HepG2 (cell line): ENCODE measurements at regions not wholly inside any gene's neighbourhood (a gene's known extent, or its start where the extent isn't known, plus 50 kb on each side); places are given as distances from the start of the nearest gene placed in this dataset.

Experiments used
- CEBPG ChIP-seq: IDR thresholded peaks from 2 replicates; pipeline ENCODE4 v1.6.1; 2016
- HNF4A ChIP-seq: sonication (generic); formaldehyde crosslinking; IDR thresholded peaks from 2 replicates; pipeline ENCODE4 v1.4.0; 2020; ENCODE audit warnings: missing genetic modification reagents
- PITX1 ChIP-seq: sonication (generic); formaldehyde crosslinking; IDR thresholded peaks from 2 replicates; pipeline ENCODE4 v1.5.1; 2020; ENCODE audit warnings: mild to moderate bottlenecking, missing genetic modification reagents
- REPIN1 ChIP-seq: sonication (generic); formaldehyde crosslinking; IDR thresholded peaks from 2 replicates; pipeline ENCODE4 v1.8.0; 2022; ENCODE audit warnings: missing genetic modification reagents, low read depth, mild to moderate bottlenecking, borderline replicate concordance
- TBX2 ChIP-seq: sonication (generic); formaldehyde crosslinking; IDR thresholded peaks from 2 replicates; pipeline ENCODE4 v1.5.0; 2020; ENCODE audit warnings: missing genetic modification reagents, mild to moderate bottlenecking, borderline replicate concordance
- TCF7 ChIP-seq: sonication (generic); IDR thresholded peaks from 2 replicates; pipeline ENCODE4 v1.6.1; 2016; ENCODE audit warnings: antibody characterized with exemption, low read depth
- ZBTB39 ChIP-seq: sonication (generic); formaldehyde crosslinking; IDR thresholded peaks from 2 replicates; pipeline ENCODE4 v1.5.0; 2020; ENCODE audit warnings: missing genetic modification reagents
- ZEB1 ChIP-seq: IDR thresholded peaks from 2 replicates; pipeline ENCODE4 v1.6.1; 2012; ENCODE audit warnings: mild to moderate bottlenecking, low read depth, inconsistent platforms; ENCODE audit not compliant: insufficient replicate concordance
- ZGPAT ChIP-seq: IDR thresholded peaks from 2 replicates; pipeline ENCODE4 v1.6.1; 2016; ENCODE audit warnings: mild to moderate bottlenecking
- ZNF362 ChIP-seq: sonication (generic); formaldehyde crosslinking; IDR thresholded peaks from 2 replicates; pipeline ENCODE4 v1.4.0; 2020; ENCODE audit warnings: missing genetic modification reagents, mild to moderate bottlenecking, borderline replicate concordance

- TF ChIP-seq TBX2 (CRISPR knock-in tag) (peak; percentile 90), PITX1 (peak; percentile 29; the same call in 1 of the 2 replicates), ZNF362 (CRISPR knock-in tag) (peak; percentile 87), REPIN1 (peak; percentile 37; the same call in 1 of the 2 replicates), ZEB1 (no peak), ZGPAT (CRISPR knock-in tag) (peak; percentile 45; the same call in 1 of the 2 replicates), ZBTB39 (CRISPR knock-in tag) (no peak), TCF7 (peak; percentile 93), CEBPG (peak; percentile 71), HNF4A (CRISPR knock-in tag) (peak; percentile 74)
Observed at GRCh38 chr1:111559736-111560279, 56.4 kb upstream of the ADORA3 start (continued).
